Keratinocyte (primary cell): ENCODE measurements at regions not wholly inside any gene's neighbourhood (a gene's known extent, or its start where the extent isn't known, plus 50 kb on each side); places are given as distances from the start of the nearest gene placed in this dataset.

Source experiments
- DNase-seq: peaks from one replicate; pipeline ENCODE4 v3.0.0-alpha.2; 2011; ENCODE audit warnings: low read depth, missing footprints, low spot score
- FAIRE-seq: peaks from 2 replicates; lab custom pipeline; 2011; peaks lifted over from hg19 to GRCh38; lab: Jason Lieb, UNC
- H2AFZ ChIP-seq: 2 replicates; pipeline ENCODE4 v1.6.0; 2012; ENCODE audit warnings: low read length, control low read depth, inconsistent platforms; ENCODE audit not compliant: control insufficient read depth
- H3K27ac ChIP-seq: 2 replicates; pipeline ENCODE4 v1.5.1; 2011; ENCODE audit warnings: low read length; ENCODE audit not compliant: control insufficient read depth, insufficient read depth
- H3K27me3 ChIP-seq: 3 replicates; pipeline ENCODE4 v1.6.0; 2011; ENCODE audit warnings: low read length; ENCODE audit not compliant: control insufficient read depth, insufficient read depth; ENCODE audit errors: extremely low read depth
- H3K36me3 ChIP-seq, 2 experiments: 2 replicates in 1 of 2; 3 replicates in 1 of 2; pipeline ENCODE4 v1.5.1; 2011; ENCODE audit warnings: low read length in 2 of 2, mild to moderate bottlenecking in 1 of 2; ENCODE audit not compliant: control insufficient read depth in 2 of 2, insufficient read depth in 2 of 2; ENCODE audit errors: extremely low read depth in 1 of 2
- H3K4me1 ChIP-seq: 3 replicates; pipeline ENCODE4 v1.5.1; 2011; ENCODE audit warnings: low read length; ENCODE audit not compliant: control insufficient read depth, insufficient read depth; ENCODE audit errors: extremely low read depth
- H3K4me2 ChIP-seq: 3 replicates; pipeline ENCODE4 v1.6.0; 2011; ENCODE audit warnings: low read depth, low read length; ENCODE audit not compliant: control insufficient read depth, insufficient read depth; ENCODE audit errors: extremely low read depth
- H3K4me3 ChIP-seq, 3 experiments: fragments of 200-600 bp in 1 of 3; sonication (generic) in 1 of 3; 2 replicates in 2 of 3; 3 replicates in 1 of 3; pipeline ENCODE4 v1.5.1; 2011 to 2016; ENCODE audit warnings: low read length in 3 of 3, mild to moderate bottlenecking in 3 of 3, control low read depth in 2 of 3, inconsistent platforms in 1 of 3, low read depth in 1 of 3, mixed read lengths in 1 of 3, mixed run types in 1 of 3, moderate library complexity in 1 of 3; ENCODE audit not compliant: control insufficient read depth in 2 of 3, insufficient read depth in 2 of 3; ENCODE audit errors: extremely low read depth in 1 of 3
- H3K79me2 ChIP-seq: 2 replicates; pipeline ENCODE4 v1.6.0; 2012; ENCODE audit warnings: low read length; ENCODE audit not compliant: control insufficient read depth, insufficient read depth
- H3K9ac ChIP-seq: 3 replicates; pipeline ENCODE4 v1.6.0; 2011; ENCODE audit warnings: low read length; ENCODE audit not compliant: control insufficient read depth, insufficient read depth; ENCODE audit errors: extremely low read depth
- H3K9me1 ChIP-seq: 3 replicates; pipeline ENCODE4 v1.6.0; 2011; ENCODE audit warnings: low read length; ENCODE audit not compliant: control insufficient read depth, insufficient read depth; ENCODE audit errors: extremely low read depth
- H3K9me3 ChIP-seq: 2 replicates; pipeline ENCODE4 v1.5.1; 2012; ENCODE audit warnings: low read depth, low read length; ENCODE audit not compliant: control insufficient read depth
- H4K20me1 ChIP-seq: 3 replicates; pipeline ENCODE4 v1.6.0; 2011; ENCODE audit warnings: low read length; ENCODE audit not compliant: control insufficient read depth, insufficient read depth; ENCODE audit errors: extremely low read depth
- CTCF ChIP-seq, 3 experiments: IDR thresholded peaks in 1 of 3; conservative IDR thresholded peaks in 1 of 3; optimal IDR thresholded peaks in 1 of 3; 2 replicates in 2 of 3; 3 replicates in 1 of 3; pipeline versions ENCODE3 to v1.5.1; 2011; ENCODE audit warnings: low read length in 3 of 3, mild to moderate bottlenecking in 3 of 3, moderate library complexity in 2 of 3, control low read depth in 1 of 3, inconsistent platforms in 1 of 3; ENCODE audit not compliant: insufficient read depth in 2 of 3; ENCODE audit errors: extremely low read depth in 1 of 3
- EZH2 ChIP-seq: IDR thresholded peaks from one replicate; pipeline ENCODE4 v1.6.1; 2012; ENCODE audit warnings: inconsistent platforms, mild to moderate bottlenecking, low read length, moderate library complexity
- dilution Hi-C: fragments of 300-500 bp; cut with MboI; formaldehyde crosslinking; loops from one replicate; pipeline ENCODE4 v1.7.0; 2020; ENCODE audit warnings: low sequenced_read_pairs; ENCODE audit not compliant: extremely low pct_ligation_motif_present

- dilution Hi-C loops: no loop called here
- no peak overlapping the region for H2AFZ ChIP-seq
- H3K79me2 ChIP-seq: no peaks in the 10 kb centered on the region
Observed at GRCh38 chr10:69738858-69739435, 62.8 kb upstream of the COL13A1 start.

GRCh38 chr10:69739634-69740033, 62.1 kb upstream of the COL13A1 start:
- DNase-seq (no peak), FAIRE-seq (no peak)
- peaks cover under 1% of the 10 kb centered on the region for H3K4me1 ChIP-seq
- no peaks in the 10 kb centered on the region for H3K79me2 ChIP-seq
- H3K27me3 ChIP-seq: no peaks in the 10 kb centered on the region
- no peaks in the 10 kb centered on the region for H3K36me3 ChIP-seq
- TF ChIP-seq CTCF (optimal IDR thresholded peaks at IDR 0.05 in 1 of 3, IDR thresholded peaks at IDR 0.05 in 1 of 3, conservative IDR thresholded peaks at IDR 0.05 in 1 of 3; ENCODE audit: extremely low read depth in 1 of 3, insufficient read depth in 2 of 3, low read length in 3 of 3) (no peak), EZH2 (no peak)
- H3K9me1 ChIP-seq: no peaks in the 10 kb centered on the region
- no peak overlapping the region for H3K4me2 ChIP-seq
- no peak overlapping the region for H2AFZ ChIP-seq
- no peak overlapping the region for H3K9ac ChIP-seq
- H3K27ac ChIP-seq: no peak overlapping the region
- dilution Hi-C loops: no loop called here
- H3K9me3 ChIP-seq: no peaks in the 10 kb centered on the region
- no peaks in the 10 kb centered on the region for H4K20me1 ChIP-seq
- H3K4me3 ChIP-seq: no peak overlapping the region

More at GRCh38 chr10:69738858-69739435, 62.8 kb upstream of the COL13A1 start:
- H4K20me1 ChIP-seq: no peaks in the 10 kb centered on the region
- H3K9me3 ChIP-seq: no peaks in the 10 kb centered on the region
- H3K4me3 ChIP-seq: no peak overlapping the region
- peaks cover 8% of the 10 kb centered on the region for H3K4me1 ChIP-seq
- no peak overlapping the region for H3K4me2 ChIP-seq
- no peak for FAIRE-seq
- H3K36me3 ChIP-seq: no peaks in the 10 kb centered on the region
- no peaks in the 10 kb centered on the region for H3K9me1 ChIP-seq
- TF ChIP-seq EZH2 (no peak), CTCF (optimal IDR thresholded peaks at IDR 0.05 in 1 of 3, IDR thresholded peaks at IDR 0.05 in 1 of 3, conservative IDR thresholded peaks at IDR 0.05 in 1 of 3; ENCODE audit: extremely low read depth in 1 of 3, insufficient read depth in 2 of 3, low read length in 3 of 3) (no peak)
- H3K27ac ChIP-seq: no peak overlapping the region
- no peak for DNase-seq
- no peaks in the 10 kb centered on the region for H3K27me3 ChIP-seq
- H3K9ac ChIP-seq: no peak overlapping the region
